Activated CD8-positive, alpha-beta memory T cell treated with anti-CD3 and anti-CD28 coated beads, Interleukin-2, amount 10 ng/mL, durations not matched to agents 7 days and 5 days (primary cell): ENCODE measurements at regions not wholly inside any gene's neighbourhood (a gene's known extent, or its start where the extent isn't known, plus 50 kb on each side); places are given as distances from the start of the nearest gene placed in this dataset.

Source experiments
- ATAC-seq: fragments of 150-1000 bp; cut with Tn5 transposase; one replicate; pipeline ENCODE4 v1.10.0; 2021; ENCODE audit warnings: moderate library complexity
- CTCF ChIA-PET: fragments of 350-600 bp; sonication (Branson Sonifier 250); formaldehyde crosslinking; loops from one replicate; lab custom pipeline; 2021; ENCODE audit warnings: antibody characterized with exemption; lab: Charles Lee
- DNase-seq: peaks from one replicate; pipeline ENCODE4 v3.0.0-alpha.2; 2020
- H3K27ac Mint-ChIP-seq: one replicate; pipeline ENCODE4 v1.8.0; 2021; ENCODE audit warnings: mild to moderate bottlenecking, mixed read lengths
- H3K27me3 Mint-ChIP-seq: one replicate; pipeline ENCODE4 v1.8.0; 2021; ENCODE audit warnings: mixed read lengths
- H3K36me3 Mint-ChIP-seq: one replicate; pipeline ENCODE4 v1.8.0; 2021; ENCODE audit warnings: mild to moderate bottlenecking, mixed read lengths
- H3K4me1 Mint-ChIP-seq: one replicate; pipeline ENCODE4 v1.8.0; 2021; ENCODE audit warnings: mixed read lengths
- H3K4me3 Mint-ChIP-seq: one replicate; pipeline ENCODE4 v1.8.0; 2021; ENCODE audit warnings: mild to moderate bottlenecking, moderate library complexity, mixed read lengths
- H3K9me3 Mint-ChIP-seq: one replicate; pipeline ENCODE4 v1.8.0; 2022; ENCODE audit warnings: low read depth, mixed read lengths

GRCh38 chr5:167769846-167770413 lies 521.5 kb upstream of the WWC1 start:
- CTCF ChIA-PET: no interaction called here
- Mint-ChIP-seq H3K27ac (no peak overlapping the region), H3K4me3 (no peak overlapping the region), H3K36me3 (no peaks in the 10 kb centered on the region), H3K27me3 (no peaks in the 10 kb centered on the region), H3K4me1 (no peaks in the 10 kb centered on the region), H3K9me3 (peaks cover 5% of the 10 kb centered on the region)
- DNase-seq (no peak), ATAC-seq (no peak)

- no peaks in the 10 kb centered on the region for H3K36me3 Mint-ChIP-seq
- DNase-seq: no peak
- CTCF ChIA-PET: no interaction called here
- peaks cover 5% of the 10 kb centered on the region for H3K9me3 Mint-ChIP-seq
- H3K27ac Mint-ChIP-seq: no peak overlapping the region
- ATAC-seq: no peak
- H3K4me3 Mint-ChIP-seq: no peak overlapping the region
- no peaks in the 10 kb centered on the region for H3K4me1 Mint-ChIP-seq
- no peaks in the 10 kb centered on the region for H3K27me3 Mint-ChIP-seq
These were observed 521.0 kb upstream of the WWC1 start for GRCh38 chr5:167770461-167770860.

GRCh38 chr5:167771571-167771970 lies 519.9 kb upstream of the WWC1 start:
- Mint-ChIP-seq H3K27ac (no peak overlapping the region), H3K4me1 (no peaks in the 10 kb centered on the region), H3K9me3 (peaks cover 5% of the 10 kb centered on the region), H3K4me3 (no peak overlapping the region), H3K36me3 (no peaks in the 10 kb centered on the region), H3K27me3 (no peaks in the 10 kb centered on the region)
- ATAC-seq (no peak), DNase-seq (no peak)
- CTCF ChIA-PET: no interaction called here

- Mint-ChIP-seq H3K9me3 (no peaks in the 10 kb centered on the region), H3K4me1 (no peaks in the 10 kb centered on the region), H3K27me3 (no peaks in the 10 kb centered on the region), H3K36me3 (no peaks in the 10 kb centered on the region), H3K4me3 (no peak overlapping the region), H3K27ac (no peak overlapping the region)
- ATAC-seq (no peak), DNase-seq (no peak)
- CTCF ChIA-PET: no interaction called here
These were observed 517.7 kb upstream of the WWC1 start for GRCh38 chr5:167773668-167774301.

GRCh38 chr5:167777746-167778145 lies 513.7 kb upstream of the WWC1 start:
- H3K36me3 Mint-ChIP-seq: no peaks in the 10 kb centered on the region
- H3K4me3 Mint-ChIP-seq: no peak overlapping the region
- H3K9me3 Mint-ChIP-seq: no peaks in the 10 kb centered on the region
- no peaks in the 10 kb centered on the region for H3K27me3 Mint-ChIP-seq
- CTCF ChIA-PET: no interaction called here
- H3K4me1 Mint-ChIP-seq: no peaks in the 10 kb centered on the region
- H3K27ac Mint-ChIP-seq: no peak overlapping the region
- DNase-seq (no peak), ATAC-seq (no peak)

- DNase-seq (no peak), ATAC-seq (no peak)
- Mint-ChIP-seq H3K36me3 (no peaks in the 10 kb centered on the region), H3K9me3 (no peaks in the 10 kb centered on the region), H3K4me3 (no peak overlapping the region), H3K27me3 (no peaks in the 10 kb centered on the region), H3K4me1 (no peaks in the 10 kb centered on the region), H3K27ac (no peak overlapping the region)
- CTCF ChIA-PET: no interaction called here
These were observed 513.2 kb upstream of the WWC1 start for GRCh38 chr5:167778228-167778627.

GRCh38 chr5:167779644-167780043 lies 511.8 kb upstream of the WWC1 start:
- Mint-ChIP-seq H3K27ac (no peak overlapping the region), H3K27me3 (no peaks in the 10 kb centered on the region), H3K36me3 (no peaks in the 10 kb centered on the region), H3K4me1 (no peaks in the 10 kb centered on the region), H3K9me3 (no peaks in the 10 kb centered on the region), H3K4me3 (no peak overlapping the region)
- ATAC-seq: no peak
- CTCF ChIA-PET: no interaction called here
- no peak for DNase-seq

- Mint-ChIP-seq H3K27ac (no peak overlapping the region), H3K4me1 (no peaks in the 10 kb centered on the region), H3K27me3 (no peaks in the 10 kb centered on the region), H3K4me3 (no peak overlapping the region), H3K36me3 (no peaks in the 10 kb centered on the region), H3K9me3 (no peaks in the 10 kb centered on the region)
- ATAC-seq (no peak), DNase-seq (no peak)
- CTCF ChIA-PET: no interaction called here
These were observed 511.3 kb upstream of the WWC1 start for GRCh38 chr5:167780177-167780576.

- no peaks in the 10 kb centered on the region for H3K9me3 Mint-ChIP-seq
- no peak for ATAC-seq
- H3K4me1 Mint-ChIP-seq: no peaks in the 10 kb centered on the region
- H3K36me3 Mint-ChIP-seq: no peaks in the 10 kb centered on the region
- H3K27ac Mint-ChIP-seq: no peak overlapping the region
- DNase-seq: no peak
- CTCF ChIA-PET: no interaction called here
- no peaks in the 10 kb centered on the region for H3K27me3 Mint-ChIP-seq
- H3K4me3 Mint-ChIP-seq: no peak overlapping the region
These were observed 508.2 kb upstream of the WWC1 start for GRCh38 chr5:167783145-167783817.

GRCh38 chr5:167785106-167785505 lies 506.3 kb upstream of the WWC1 start:
- Mint-ChIP-seq H3K4me3 (no peak overlapping the region), H3K36me3 (no peaks in the 10 kb centered on the region), H3K9me3 (no peaks in the 10 kb centered on the region), H3K27ac (no peak overlapping the region), H3K4me1 (no peaks in the 10 kb centered on the region), H3K27me3 (no peaks in the 10 kb centered on the region)
- DNase-seq (no peak), ATAC-seq (no peak)
- CTCF ChIA-PET: no interaction called here

GRCh38 chr5:167785901-167786300 lies 505.5 kb upstream of the WWC1 start:
- H3K9me3 Mint-ChIP-seq: no peaks in the 10 kb centered on the region
- no peak overlapping the region for H3K27ac Mint-ChIP-seq
- no peaks in the 10 kb centered on the region for H3K4me1 Mint-ChIP-seq
- CTCF ChIA-PET: no interaction called here
- H3K4me3 Mint-ChIP-seq: no peak overlapping the region
- H3K27me3 Mint-ChIP-seq: no peaks in the 10 kb centered on the region
- ATAC-seq (no peak), DNase-seq (no peak)
- no peaks in the 10 kb centered on the region for H3K36me3 Mint-ChIP-seq

- Mint-ChIP-seq H3K27me3 (no peaks in the 10 kb centered on the region), H3K36me3 (no peaks in the 10 kb centered on the region), H3K4me3 (no peak overlapping the region), H3K9me3 (no peaks in the 10 kb centered on the region), H3K27ac (no peak overlapping the region), H3K4me1 (no peaks in the 10 kb centered on the region)
- no peak for ATAC-seq
- no peak for DNase-seq
- CTCF ChIA-PET: no interaction called here
These were observed 504.4 kb upstream of the WWC1 start for GRCh38 chr5:167786871-167787578.

- Mint-ChIP-seq H3K36me3 (no peaks in the 10 kb centered on the region), H3K9me3 (no peaks in the 10 kb centered on the region), H3K4me3 (no peak overlapping the region), H3K27ac (no peak overlapping the region), H3K27me3 (no peaks in the 10 kb centered on the region), H3K4me1 (no peaks in the 10 kb centered on the region)
- DNase-seq: no peak
- no peak for ATAC-seq
- CTCF ChIA-PET: no interaction called here
These were observed 501.4 kb upstream of the WWC1 start for GRCh38 chr5:167790045-167790444.
